ENCODE measurements at regions not wholly inside any gene's neighbourhood (a gene's known extent, or its start where the extent isn't known, plus 50 kb on each side); places are given as distances from the start of the nearest gene placed in this dataset.
A peak's percentile ranks its signal among the peaks of the same experiment; 100 is the strongest.

DNA sequence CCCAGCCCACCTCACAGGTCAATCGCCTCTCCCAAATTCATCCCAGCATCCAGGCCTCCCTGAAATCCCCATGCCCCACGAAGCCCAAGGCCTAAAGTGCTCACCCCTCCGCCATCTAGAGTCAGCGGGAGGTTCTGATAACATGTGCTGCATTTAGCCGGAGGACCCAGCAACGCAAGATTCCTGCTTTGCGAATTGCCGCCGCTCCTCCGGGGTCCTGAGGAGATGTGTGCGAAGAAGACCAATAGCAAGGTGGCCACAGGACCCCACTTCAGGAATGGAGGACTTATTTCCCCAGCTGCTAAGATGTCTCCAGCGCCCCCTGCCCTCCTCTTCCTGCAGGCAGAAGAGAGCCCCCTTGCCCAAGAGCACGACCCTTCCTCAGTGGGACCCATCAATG is 120.8 kb upstream of the GLI2 start:
- no peaks in the 10 kb centered on the region for H3K36me3 ChIP-seq (ENCODE audit: control insufficient read depth in 3 of 3, insufficient read depth in 2 of 3, low read depth in 1 of 3, low read length in 3 of 3)
- WGBS, 3 donors = 89 to 94% (median 90%) methylated on average over 13 of the region's 13 CpGs
- DNase-seq (no peak), FAIRE-seq (no peak)
- peaks cover 0 to 3% (median 0%) of the 10 kb centered on the region in 3 donors for H3K27me3 ChIP-seq (ENCODE audit: control insufficient read depth in 3 of 3, insufficient read depth in 3 of 3, low read length in 3 of 3)
- no peak overlapping the region for H3K4me3 ChIP-seq (ENCODE audit: low read depth in 1 of 3, low read length in 3 of 3)
- no peaks in the 10 kb centered on the region for H3K9me3 ChIP-seq (ENCODE audit: control insufficient read depth in 2 of 2, insufficient read depth in 1 of 2, low read depth in 1 of 2, low read length in 1 of 2)
- no peak overlapping the region for H3K27ac ChIP-seq (ENCODE audit: low read depth in 1 of 3, low read length in 2 of 3)
- H3K4me1 ChIP-seq (ENCODE audit: control insufficient read depth in 3 of 3, insufficient read depth in 2 of 3, low read depth in 1 of 3, low read length in 2 of 3) = peaks cover 0 to 19% (median 0%) of the 10 kb centered on the region in 3 donors

DNA sequence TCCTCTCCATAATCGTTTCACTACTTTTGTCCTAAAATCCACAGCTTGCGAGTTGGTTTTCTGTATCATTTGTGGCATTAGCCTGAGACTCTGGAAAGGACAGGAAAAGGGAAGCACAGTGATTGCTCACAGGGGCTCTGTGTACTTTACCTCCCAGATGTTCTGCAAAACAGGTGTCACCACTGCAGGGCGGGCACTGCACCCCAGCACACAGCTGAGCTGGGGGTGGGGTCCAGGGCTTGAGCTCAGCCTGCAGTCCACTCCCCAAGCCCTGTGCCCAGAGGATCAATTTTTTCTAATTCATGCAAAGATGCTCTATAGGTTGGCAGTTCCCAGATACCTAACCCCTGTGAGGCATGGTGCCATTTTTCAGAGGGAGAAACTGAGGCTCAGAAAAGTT is 119.4 kb upstream of the GLI2 start:
- 77 to 84% (median 79%) methylated on average over 3 of the region's 3 CpGs for WGBS, 3 donors
- Histone ChIP-seq H3K9me3 (ENCODE audit: control insufficient read depth in 2 of 2, insufficient read depth in 1 of 2, low read depth in 1 of 2, low read length in 1 of 2) (no peaks in the 10 kb centered on the region), H3K27me3 (ENCODE audit: control insufficient read depth in 3 of 3, insufficient read depth in 3 of 3, low read length in 3 of 3) (peaks cover 0 to 3% (median 0%) of the 10 kb centered on the region in 3 donors), H3K36me3 (ENCODE audit: control insufficient read depth in 3 of 3, insufficient read depth in 2 of 3, low read depth in 1 of 3, low read length in 3 of 3) (no peaks in the 10 kb centered on the region), H3K4me3 (ENCODE audit: low read depth in 1 of 3, low read length in 3 of 3) (no peak overlapping the region), H3K27ac (ENCODE audit: low read depth in 1 of 3, low read length in 2 of 3) (no peak overlapping the region), H3K4me1 (ENCODE audit: control insufficient read depth in 3 of 3, insufficient read depth in 2 of 3, low read depth in 1 of 3, low read length in 2 of 3) (peaks cover 0 to 19% (median 0%) of the 10 kb centered on the region in 3 donors)
- no peak for DNase-seq
- FAIRE-seq = no peak

DNA sequence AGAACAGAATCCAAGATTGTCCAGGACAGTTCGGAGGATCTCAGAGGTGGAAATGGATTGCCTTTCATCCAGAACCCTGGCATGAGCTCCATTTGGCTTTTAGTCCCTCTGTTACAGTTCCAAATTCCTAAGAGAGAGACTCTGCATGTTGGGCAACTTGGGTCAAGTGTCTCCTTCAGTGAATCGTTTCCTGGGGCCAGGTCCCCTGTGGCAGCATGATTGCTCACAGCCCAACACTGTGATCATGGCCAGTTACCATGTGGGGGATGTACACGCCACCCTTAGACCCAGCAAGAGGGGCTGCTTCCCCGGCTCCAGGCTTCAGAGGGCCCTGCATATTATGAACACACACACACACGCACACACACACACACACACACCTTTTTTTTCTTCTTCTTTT is 118.6 kb upstream of the GLI2 start:
- FAIRE-seq (no peak), DNase-seq (no peak)
- H3K27ac ChIP-seq (ENCODE audit: low read depth in 1 of 3, low read length in 2 of 3) = no peak overlapping the region
- H3K4me3 ChIP-seq (ENCODE audit: low read depth in 1 of 3, low read length in 3 of 3) = no peak overlapping the region
- 61 to 70% (median 68%) methylated on average over 5 of the region's 5 CpGs for WGBS, 3 donors
- peaks cover 0 to 3% (median 0%) of the 10 kb centered on the region in 3 donors for H3K27me3 ChIP-seq (ENCODE audit: control insufficient read depth in 3 of 3, insufficient read depth in 3 of 3, low read length in 3 of 3)
- H3K36me3 ChIP-seq (ENCODE audit: control insufficient read depth in 3 of 3, insufficient read depth in 2 of 3, low read depth in 1 of 3, low read length in 3 of 3) = no peaks in the 10 kb centered on the region
- peaks cover 0 to 14% (median 0%) of the 10 kb centered on the region in 3 donors for H3K4me1 ChIP-seq (ENCODE audit: control insufficient read depth in 3 of 3, insufficient read depth in 2 of 3, low read depth in 1 of 3, low read length in 2 of 3)
- no peaks in the 10 kb centered on the region for H3K9me3 ChIP-seq (ENCODE audit: control insufficient read depth in 2 of 2, insufficient read depth in 1 of 2, low read depth in 1 of 2, low read length in 1 of 2)

- no peak overlapping the region for H3K4me3 ChIP-seq (ENCODE audit: low read depth in 1 of 3, low read length in 3 of 3)
- no peak overlapping the region for H3K27ac ChIP-seq (ENCODE audit: low read depth in 1 of 3, low read length in 2 of 3)
- peaks cover 0 to 3% (median 0%) of the 10 kb centered on the region in 3 donors for H3K27me3 ChIP-seq (ENCODE audit: control insufficient read depth in 3 of 3, insufficient read depth in 3 of 3, low read length in 3 of 3)
- no peak for DNase-seq
- FAIRE-seq = no peak
- peaks cover 0 to 4% of the 10 kb centered on the region in 2 donors for H3K9me3 ChIP-seq (ENCODE audit: control insufficient read depth in 2 of 2, insufficient read depth in 1 of 2, low read depth in 1 of 2, low read length in 1 of 2)
- no peaks in the 10 kb centered on the region for H3K36me3 ChIP-seq (ENCODE audit: control insufficient read depth in 3 of 3, insufficient read depth in 2 of 3, low read depth in 1 of 3, low read length in 3 of 3)
- H3K4me1 ChIP-seq (ENCODE audit: control insufficient read depth in 3 of 3, insufficient read depth in 2 of 3, low read depth in 1 of 3, low read length in 2 of 3) = peaks cover 0 to under 1% (median 0%) of the 10 kb centered on the region in 3 donors
- WGBS, 3 donors = 90 to 95% (median 94%) methylated on average over 3 of the region's 3 CpGs
These were observed 116.8 kb upstream of the GLI2 start for GRCh38 chr2:120618830-120619229.

DNA sequence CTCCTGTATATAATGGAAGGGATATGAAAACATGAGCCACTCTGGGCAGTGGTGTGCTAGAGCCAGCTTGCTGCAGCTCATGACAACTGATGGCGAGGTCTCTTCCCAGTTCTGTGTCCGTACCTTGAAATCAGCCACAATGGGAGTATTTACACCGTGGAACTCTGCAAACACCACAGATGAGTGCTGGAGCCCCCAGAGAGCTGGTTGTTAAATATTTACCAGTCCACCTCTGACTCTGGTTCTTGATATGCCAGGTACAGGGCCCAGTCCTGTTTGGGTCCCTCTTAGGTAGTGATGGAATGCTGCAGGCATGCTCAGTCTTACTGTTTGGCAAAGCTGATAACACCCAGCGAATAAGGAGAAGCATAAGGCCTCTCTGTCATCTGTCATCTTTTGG is 116.1 kb upstream of the GLI2 start:
- no peak for DNase-seq
- H3K27ac ChIP-seq (ENCODE audit: low read depth in 1 of 3, low read length in 2 of 3) = no peak overlapping the region
- H3K4me3 ChIP-seq (ENCODE audit: low read depth in 1 of 3, low read length in 3 of 3) = no peak overlapping the region
- H3K36me3 ChIP-seq (ENCODE audit: control insufficient read depth in 3 of 3, insufficient read depth in 2 of 3, low read depth in 1 of 3, low read length in 3 of 3) = no peaks in the 10 kb centered on the region
- WGBS, 3 donors = 85 to 90% (median 88%) methylated on average over 4 of the region's 4 CpGs
- FAIRE-seq = no peak
- H3K4me1 ChIP-seq (ENCODE audit: control insufficient read depth in 3 of 3, insufficient read depth in 2 of 3, low read depth in 1 of 3, low read length in 2 of 3) = no peaks in the 10 kb centered on the region
- peaks cover 0 to 4% of the 10 kb centered on the region in 2 donors for H3K9me3 ChIP-seq (ENCODE audit: control insufficient read depth in 2 of 2, insufficient read depth in 1 of 2, low read depth in 1 of 2, low read length in 1 of 2)
- H3K27me3 ChIP-seq (ENCODE audit: control insufficient read depth in 3 of 3, insufficient read depth in 3 of 3, low read length in 3 of 3) = no peaks in the 10 kb centered on the region

DNA sequence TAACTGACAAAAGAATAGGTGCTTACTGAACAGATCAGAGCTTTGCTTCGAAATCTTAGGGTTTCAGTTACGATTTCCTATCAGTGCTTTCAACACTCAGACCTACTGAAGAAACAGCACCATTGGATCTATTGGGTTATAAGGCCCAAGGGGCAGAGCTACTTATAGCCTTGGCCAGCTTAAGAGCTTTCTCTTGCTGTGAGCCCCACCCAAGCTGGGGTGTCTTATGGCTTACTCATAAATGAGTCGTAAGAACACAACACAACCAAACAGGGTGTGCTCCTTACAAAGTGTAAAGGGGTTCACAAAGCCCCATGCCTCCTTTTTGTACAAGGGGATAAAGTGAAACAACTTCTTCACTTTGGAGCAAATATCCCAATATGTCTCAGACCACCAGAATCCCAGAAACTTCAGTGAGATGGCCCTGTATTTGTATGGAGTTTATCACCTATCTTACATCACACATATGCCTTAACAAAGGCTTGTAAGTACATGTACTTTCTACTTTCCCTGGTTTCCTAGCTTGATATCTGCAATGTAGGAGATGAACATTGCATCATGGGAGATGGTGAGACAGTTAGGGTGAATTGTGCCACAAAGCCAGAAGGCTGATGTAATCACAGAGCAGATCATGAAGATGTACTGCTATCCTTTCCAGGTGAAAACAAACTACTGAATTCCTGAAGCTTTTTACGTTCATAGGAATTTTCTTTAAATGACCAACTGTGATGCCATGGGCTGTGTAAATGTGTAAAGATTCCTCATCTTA is 115.5 kb upstream of the GLI2 start:
- Histone ChIP-seq H3K27me3 (ENCODE audit: control insufficient read depth in 3 of 3, insufficient read depth in 3 of 3, low read length in 3 of 3) (no peaks in the 10 kb centered on the region), H3K4me3 (ENCODE audit: low read depth in 1 of 3, low read length in 3 of 3) (no peak overlapping the region), H3K9me3 (ENCODE audit: control insufficient read depth in 2 of 2, insufficient read depth in 1 of 2, low read depth in 1 of 2, low read length in 1 of 2) (peaks cover 0 to 4% of the 10 kb centered on the region in 2 donors), H3K27ac (ENCODE audit: low read depth in 1 of 3, low read length in 2 of 3) (no peak overlapping the region), H3K36me3 (ENCODE audit: control insufficient read depth in 3 of 3, insufficient read depth in 2 of 3, low read depth in 1 of 3, low read length in 3 of 3) (no peaks in the 10 kb centered on the region), H3K4me1 (ENCODE audit: control insufficient read depth in 3 of 3, insufficient read depth in 2 of 3, low read depth in 1 of 3, low read length in 2 of 3) (no peaks in the 10 kb centered on the region)
- DNase-seq (no peak), FAIRE-seq (no peak)
- 76 to 87% (median 86%) methylated on average over 4 of the region's 4 CpGs for WGBS, 3 donors

GRCh38 chr2:120622159-120622869 is 113.4 kb upstream of the GLI2 start:
- Histone ChIP-seq H3K36me3 (ENCODE audit: control insufficient read depth in 3 of 3, insufficient read depth in 2 of 3, low read depth in 1 of 3, low read length in 3 of 3) (no peaks in the 10 kb centered on the region), H3K4me1 (ENCODE audit: control insufficient read depth in 3 of 3, insufficient read depth in 2 of 3, low read depth in 1 of 3, low read length in 2 of 3) (peaks cover 0 to 4% (median 0%) of the 10 kb centered on the region in 3 donors), H3K9me3 (ENCODE audit: control insufficient read depth in 2 of 2, insufficient read depth in 1 of 2, low read depth in 1 of 2, low read length in 1 of 2) (peaks cover 0 to 4% of the 10 kb centered on the region in 2 donors), H3K27ac (ENCODE audit: low read depth in 1 of 3, low read length in 2 of 3) (no peak overlapping the region), H3K27me3 (ENCODE audit: control insufficient read depth in 3 of 3, insufficient read depth in 3 of 3, low read length in 3 of 3) (no peaks in the 10 kb centered on the region), H3K4me3 (ENCODE audit: low read depth in 1 of 3, low read length in 3 of 3) (no peak overlapping the region)
- DNase-seq (peak in 1 of 2 donors; percentile 33), FAIRE-seq (no peak)
- 52 to 80% (median 68%) methylated on average over 13 of the region's 13 CpGs for WGBS, 3 donors

DNA sequence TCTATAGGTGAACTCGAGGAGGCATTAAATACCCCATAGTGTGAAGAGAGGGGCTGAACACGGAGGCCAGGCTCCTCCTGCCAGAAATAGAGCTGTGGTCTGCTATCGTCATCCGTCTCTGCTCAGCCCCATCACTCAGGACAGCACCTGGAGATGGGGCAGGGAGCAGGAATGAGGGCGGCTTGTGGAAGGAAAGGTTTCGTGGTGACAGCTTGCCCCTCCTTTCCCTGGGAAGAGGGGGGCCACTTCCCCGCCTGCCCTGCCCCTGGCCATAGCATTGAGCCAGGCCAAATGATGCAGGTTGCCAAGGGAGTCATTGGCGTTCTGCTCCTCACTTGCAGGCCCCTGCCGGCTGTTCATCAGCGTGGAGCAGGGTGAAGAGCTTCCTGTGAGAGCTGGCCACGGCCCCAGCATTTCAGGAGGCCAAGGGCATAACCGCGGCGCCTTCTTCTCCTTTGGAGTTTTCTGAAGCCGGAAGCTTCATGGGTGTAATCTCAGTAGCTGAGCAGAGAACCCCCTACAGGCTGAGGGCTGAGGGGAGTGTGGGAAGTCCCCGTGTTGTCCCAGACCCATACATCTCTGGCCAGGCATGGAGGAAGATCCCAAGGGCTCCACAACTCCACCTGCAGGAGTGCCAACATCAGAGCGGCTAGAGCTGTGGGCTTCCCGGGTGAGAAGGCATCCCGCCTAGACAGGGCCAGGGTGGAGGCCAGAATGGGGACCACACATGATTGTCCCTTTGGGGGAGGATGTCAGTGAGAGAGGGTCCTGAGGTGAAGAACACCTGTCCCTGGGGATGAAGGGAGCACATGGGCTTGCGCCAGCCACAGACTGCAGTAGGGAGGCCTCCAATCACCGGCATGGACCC is 112.5 kb upstream of the GLI2 start:
- WGBS, 3 donors = 82 to 90% (median 83%) methylated on average over 21 of the region's 21 CpGs
- Histone ChIP-seq H3K9me3 (ENCODE audit: control insufficient read depth in 2 of 2, insufficient read depth in 1 of 2, low read depth in 1 of 2, low read length in 1 of 2) (peaks cover 0 to 4% of the 10 kb centered on the region in 2 donors), H3K36me3 (ENCODE audit: control insufficient read depth in 3 of 3, insufficient read depth in 2 of 3, low read depth in 1 of 3, low read length in 3 of 3) (no peaks in the 10 kb centered on the region), H3K4me1 (ENCODE audit: control insufficient read depth in 3 of 3, insufficient read depth in 2 of 3, low read depth in 1 of 3, low read length in 2 of 3) (peaks cover 0 to 4% (median 0%) of the 10 kb centered on the region in 3 donors), H3K27ac (ENCODE audit: low read depth in 1 of 3, low read length in 2 of 3) (no peak overlapping the region), H3K4me3 (ENCODE audit: low read depth in 1 of 3, low read length in 3 of 3) (no peak overlapping the region), H3K27me3 (ENCODE audit: control insufficient read depth in 3 of 3, insufficient read depth in 3 of 3, low read length in 3 of 3) (no peaks in the 10 kb centered on the region)
- no peak for DNase-seq
- FAIRE-seq = no peak
